ENCODE measurements at regions not wholly inside any gene's neighbourhood (a gene's known extent, or its start where the extent isn't known, plus 50 kb on each side); places are given as distances from the start of the nearest gene placed in this dataset.

GRCh38 chr6:19705606-19706005 is 131.6 kb upstream of the ID4 start (continued):
- TF ChIP-seq NFIC (IDR thresholded peaks at IDR 0.05; ENCODE audit: borderline replicate concordance) = peak; percentile 82
- no peak for TF ChIP-seq NRF1 (IDR thresholded peaks at IDR 0.05; ENCODE audit: low read depth, low read length)
- TF ChIP-seq EP300 (IDR thresholded peaks at IDR 0.05; ENCODE audit: borderline replicate concordance in 1 of 2, low read depth in 1 of 2, low read length in 1 of 2) = 0 out of 4 replicates have a peak, but pooled peaks of 1 of the 2 experiments have one; percentile 28
- TF ChIP-seq MEF2A (IDR thresholded peaks at IDR 0.05; ENCODE audit: borderline replicate concordance, low read depth) = peak; percentile 90
- 0 out of 2 replicates have a peak, but pooled peaks have one; percentile 16 for TF ChIP-seq MAX (IDR thresholded peaks at IDR 0.05; ENCODE audit: low read depth)
- peak; percentile 63; the same call in 1 of the 2 replicates for TF ChIP-seq FOSL2 (IDR thresholded peaks at IDR 0.05; ENCODE audit: borderline replicate concordance, low read depth)

GRCh38 chr6:19712012-19712688 is 125.0 kb upstream of the ID4 start:
- ChIA-PET CTCF (no interaction called here), POLR2A (no interaction called here)
- Histone ChIP-seq H2AFZ (ENCODE audit: low read depth) (no peak overlapping the region), H3K4me2 (no peak overlapping the region), H3K9me2 (no peaks in the 10 kb centered on the region), H3K36me3 (replicated peaks in 1 of 2; ENCODE audit: control insufficient read depth in 1 of 2, insufficient read depth in 2 of 2, low read length in 1 of 2) (no peaks in the 10 kb centered on the region), H3K9ac (no peak overlapping the region), H3K9me3 (no peaks in the 10 kb centered on the region), H3K79me2 (ENCODE audit: insufficient read depth) (no peaks in the 10 kb centered on the region), H3K27me3 (ENCODE audit: insufficient read depth) (no peaks in the 10 kb centered on the region), H3F3A (replicated peaks; ENCODE audit: insufficient read depth) (peaks cover 11% of the 10 kb centered on the region), H3K27ac (ENCODE audit: low read depth in 2 of 2, low read length in 1 of 2) (no peak overlapping the region), H3K4me1 (ENCODE audit: control insufficient read depth in 1 of 2, insufficient read depth in 2 of 2, low read depth in 1 of 2, low read length in 1 of 2) (peaks cover 0 to 12% of the 10 kb centered on the region in 2 experiments; a peak in 1 of 4 replicates), H4K20me1 (ENCODE audit: insufficient read depth) (no peaks in the 10 kb centered on the region), H3K4me3 (ENCODE audit: low read depth in 2 of 2, low read length in 1 of 2) (no peak overlapping the region)
- DNase-seq = no peak
- no peak for TF ChIP-seq SMC3 (IDR thresholded peaks at IDR 0.05; ENCODE audit: low read depth, low read length)
- TF ChIP-seq ZBTB33 (IDR thresholded peaks at IDR 0.05; ENCODE audit: borderline replicate concordance, low read depth) = no peak
- no peak for TF ChIP-seq MAX (IDR thresholded peaks at IDR 0.05; ENCODE audit: low read depth)
- no peak for TF ChIP-seq RAD21 (IDR thresholded peaks at IDR 0.05; ENCODE audit: low read length)
- TF ChIP-seq SIN3A (IDR thresholded peaks at IDR 0.05; ENCODE audit: borderline replicate concordance, low read depth, low read length) = no peak
- 89% methylated on average over 4 of the region's 4 CpGs for WGBS (ENCODE audit: low lambda C conversion rate)

- Histone ChIP-seq H4K20me1 (ENCODE audit: insufficient read depth) (no peaks in the 10 kb centered on the region), H3K9me3 (no peaks in the 10 kb centered on the region), H3K9ac (no peak overlapping the region), H3K27ac (ENCODE audit: low read depth in 2 of 2, low read length in 1 of 2) (no peak overlapping the region), H3F3A (replicated peaks; ENCODE audit: insufficient read depth) (peaks cover 11% of the 10 kb centered on the region), H3K4me2 (no peak overlapping the region), H3K79me2 (ENCODE audit: insufficient read depth) (no peaks in the 10 kb centered on the region), H2AFZ (ENCODE audit: low read depth) (no peak overlapping the region), H3K9me2 (no peaks in the 10 kb centered on the region), H3K27me3 (ENCODE audit: insufficient read depth) (no peaks in the 10 kb centered on the region), H3K4me1 (ENCODE audit: control insufficient read depth in 1 of 2, insufficient read depth in 2 of 2, low read depth in 1 of 2, low read length in 1 of 2) (peaks cover 0 to 12% of the 10 kb centered on the region in 2 experiments; a peak in 1 of 4 replicates), H3K4me3 (ENCODE audit: low read depth in 2 of 2, low read length in 1 of 2) (no peak overlapping the region), H3K36me3 (replicated peaks in 1 of 2; ENCODE audit: control insufficient read depth in 1 of 2, insufficient read depth in 2 of 2, low read length in 1 of 2) (no peaks in the 10 kb centered on the region)
- DNase-seq = no peak
- POLR2A ChIA-PET = no interaction called here
- WGBS (ENCODE audit: low lambda C conversion rate) = 74% methylated on average over 1 of the region's 1 CpG
- TF ChIP-seq CHD2 (IDR thresholded peaks at IDR 0.05; ENCODE audit: low read length, partially characterized antibody) = no peak
- no peak for TF ChIP-seq EZH2phosphoT487 (IDR thresholded peaks at IDR 0.05; ENCODE audit: borderline replicate concordance, low read depth)
- CTCF ChIA-PET = interaction anchor here (1.6 kb wide), 1 partner anchor 138 kb away, joined by 3 read pairs; no protein-coding TSS in a partner anchor
Measured at GRCh38 chr6:19712998-19713397, 124.2 kb upstream of the ID4 start.
